DMS153 treated with DMSO at 0.1 percent for 48 hours (cell line): ENCODE measurements at regions not wholly inside any gene's neighbourhood (a gene's known extent, or its start where the extent isn't known, plus 50 kb on each side); places are given as distances from the start of the nearest gene placed in this dataset.

Experiments used
- DNase-seq: peaks from one replicate; lab custom pipeline; 2025; ENCODE audit not compliant: unreplicated experiment; lab: John Stamatoyannopoulos, UW

DNA sequence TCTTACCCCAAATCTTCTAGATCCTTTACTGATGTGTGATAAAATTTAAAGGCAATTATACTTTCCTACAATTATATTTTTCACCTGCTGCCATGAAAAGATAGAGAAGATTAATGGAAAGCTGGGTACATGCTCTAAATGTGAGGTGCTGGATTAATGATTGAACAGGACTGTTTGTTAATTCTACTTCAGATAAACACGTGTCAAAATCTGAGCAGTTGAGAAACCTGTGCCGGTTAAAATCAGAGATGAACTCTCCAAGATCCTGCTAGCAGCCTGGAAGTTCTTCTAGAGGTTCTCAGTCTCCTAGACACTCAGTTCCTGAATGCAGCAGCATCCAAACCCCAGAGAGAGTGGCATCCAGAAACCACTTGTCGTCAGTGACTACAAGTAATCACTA, 69.2 kb downstream of the INHBA start:
- no peak for DNase-seq

- DNase-seq = no peak
Observed at GRCh38 chr7:41630741-41631140, 72.1 kb downstream of the INHBA start.

- no peak for DNase-seq
Observed at GRCh38 chr7:41629711-41630111, 73.2 kb downstream of the INHBA start.

DNA sequence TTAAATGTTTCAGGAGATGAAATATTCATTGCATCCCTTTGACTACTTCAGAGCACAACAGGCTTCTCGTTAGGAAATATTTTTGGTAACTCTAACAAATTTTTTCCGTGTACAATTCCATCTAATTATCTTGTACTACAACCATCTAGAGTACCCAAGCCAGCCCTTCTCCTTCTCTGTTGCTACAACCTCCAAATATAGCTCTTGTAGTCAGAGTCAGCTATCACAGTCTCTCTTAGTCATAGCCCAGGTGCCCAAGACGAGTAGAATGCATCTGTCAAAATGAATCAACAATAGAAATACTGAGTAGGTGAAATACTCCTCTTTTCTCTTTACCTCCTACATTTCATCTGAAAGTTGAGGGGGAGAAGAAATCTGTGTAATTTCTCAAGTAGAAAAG, 74.0 kb downstream of the INHBA start:
- no peak for DNase-seq

GRCh38 chr7:41627645-41628298, 75.1 kb downstream of the INHBA start:
- DNase-seq = no peak

GRCh38 chr7:41624818-41625217, 78.1 kb downstream of the INHBA start:
- no peak for DNase-seq

DNA sequence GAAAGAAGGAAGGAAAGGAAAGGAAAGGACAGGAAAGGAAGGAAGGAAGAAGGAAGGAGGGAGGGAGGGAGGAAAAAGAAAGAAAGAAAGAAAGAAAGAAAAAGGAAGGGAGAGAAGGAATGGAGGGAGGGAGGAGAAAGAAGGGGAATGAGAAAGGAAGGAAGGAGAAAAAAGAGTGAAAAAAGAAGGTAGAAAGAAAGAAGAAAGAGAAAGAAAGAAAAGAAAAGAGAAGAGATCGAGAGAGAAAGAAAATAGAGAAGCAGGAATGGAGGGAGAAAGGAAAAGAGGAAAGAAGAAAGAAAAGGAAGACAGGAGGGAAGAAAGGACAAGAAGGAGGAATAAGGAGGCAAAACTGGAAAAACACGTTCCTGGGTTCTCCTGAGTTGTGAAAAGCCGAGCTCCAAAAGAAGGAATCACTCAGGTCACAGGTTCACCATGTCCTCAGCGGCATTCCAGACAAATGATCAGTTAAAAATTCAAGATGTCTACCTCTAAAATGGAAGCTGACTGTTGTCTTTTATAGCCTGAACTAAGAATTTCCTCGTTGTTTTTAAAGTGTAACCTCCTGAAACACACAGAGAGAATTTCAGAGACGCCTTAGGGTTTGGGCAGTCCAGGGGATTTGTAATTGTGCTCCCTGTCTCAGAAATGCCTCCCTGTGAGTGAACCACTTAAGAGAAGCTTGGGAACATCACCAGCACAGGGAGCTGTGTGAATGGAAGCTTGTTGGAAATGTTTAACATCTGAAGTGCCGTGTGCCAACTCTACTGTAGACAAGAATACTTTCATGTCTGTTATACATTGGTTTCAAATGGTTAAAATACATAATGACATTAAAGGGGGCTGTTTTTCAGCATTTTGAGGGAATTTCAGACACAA, 80.7 kb downstream of the INHBA start:
- no peak for DNase-seq

DNA sequence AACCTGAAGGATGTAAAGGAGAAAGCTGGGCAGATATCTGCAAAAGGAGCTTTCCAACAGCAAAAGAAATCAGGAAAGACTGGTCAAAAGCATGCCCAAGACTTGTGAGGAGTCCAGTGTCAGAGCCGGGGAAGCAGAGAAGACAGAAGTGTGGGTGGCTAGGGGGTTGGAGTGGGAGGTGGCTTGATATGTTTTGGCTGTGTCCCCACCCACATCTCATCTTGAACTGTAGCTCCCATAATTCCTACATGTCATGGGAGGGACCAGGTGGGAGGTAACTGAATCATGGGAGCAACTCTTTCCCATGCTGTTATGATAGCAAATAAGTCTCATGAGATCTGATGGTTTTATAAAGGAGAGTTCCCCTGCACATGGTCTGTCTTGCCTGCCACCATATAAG, 84.9 kb downstream of the INHBA start:
- no peak for DNase-seq

DNA sequence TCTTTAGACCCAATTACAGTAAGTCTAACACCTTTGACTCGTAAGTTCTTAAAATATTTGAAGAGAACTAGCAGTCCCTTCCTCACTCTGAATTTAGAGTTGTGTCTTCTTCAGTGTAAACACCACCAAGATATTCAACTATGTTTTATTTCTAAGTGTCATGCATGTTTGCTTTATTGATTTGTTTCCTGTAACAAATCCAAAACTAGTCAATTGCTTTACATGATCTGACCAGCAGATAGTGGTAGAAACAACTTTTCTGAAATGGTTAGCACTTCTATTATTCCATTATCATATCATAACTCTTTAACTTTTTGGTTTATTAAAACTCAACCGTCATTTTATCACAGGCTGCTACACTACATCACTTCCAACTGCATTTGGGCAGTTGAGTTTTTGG, 90.1 kb downstream of the INHBA start:
- no peak for DNase-seq

DNA sequence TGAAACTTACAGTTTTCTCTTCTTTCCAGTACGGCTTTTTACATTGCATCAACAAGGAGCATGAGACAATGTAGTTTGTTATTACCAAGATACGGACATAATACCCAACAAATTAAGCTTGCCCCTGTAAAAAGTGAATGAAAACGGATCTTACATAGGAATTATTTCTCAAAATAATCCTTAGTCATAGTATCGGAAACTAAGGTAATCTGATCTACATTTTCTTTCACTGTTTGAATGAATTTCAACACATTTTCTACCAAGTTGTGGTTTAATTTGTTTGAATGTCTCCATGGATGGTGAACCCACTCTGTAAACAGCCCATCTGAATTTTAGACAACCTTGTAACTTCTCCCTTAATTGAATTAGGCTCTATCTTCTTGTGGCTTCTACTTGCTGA, 90.5 kb downstream of the INHBA start:
- no peak for DNase-seq

GRCh38 chr7:41608447-41608846, 94.4 kb downstream of the INHBA start:
- no peak for DNase-seq

DNA sequence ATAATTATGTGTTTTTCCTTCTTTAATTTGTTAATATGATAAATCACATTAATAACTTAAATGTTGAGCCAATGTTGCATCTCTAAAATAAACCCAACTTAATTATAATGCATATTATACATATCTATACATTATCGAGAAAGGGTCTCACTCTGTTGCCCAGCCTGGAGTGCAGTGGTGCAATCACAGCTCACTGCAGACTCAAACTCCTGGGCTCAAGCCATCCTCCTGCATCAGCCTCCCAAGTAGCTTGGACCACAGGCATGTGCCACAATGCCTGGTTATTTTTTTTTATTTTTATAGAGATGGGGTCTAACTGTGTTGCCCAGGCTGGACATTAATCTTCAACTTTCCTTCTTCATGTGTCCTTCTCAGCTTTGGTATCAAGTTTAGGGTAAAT, 98.9 kb downstream of the INHBA start:
- no peak for DNase-seq

- no peak for DNase-seq
Observed at GRCh38 chr7:41599760-41600159, 103.1 kb downstream of the INHBA start.

DNA sequence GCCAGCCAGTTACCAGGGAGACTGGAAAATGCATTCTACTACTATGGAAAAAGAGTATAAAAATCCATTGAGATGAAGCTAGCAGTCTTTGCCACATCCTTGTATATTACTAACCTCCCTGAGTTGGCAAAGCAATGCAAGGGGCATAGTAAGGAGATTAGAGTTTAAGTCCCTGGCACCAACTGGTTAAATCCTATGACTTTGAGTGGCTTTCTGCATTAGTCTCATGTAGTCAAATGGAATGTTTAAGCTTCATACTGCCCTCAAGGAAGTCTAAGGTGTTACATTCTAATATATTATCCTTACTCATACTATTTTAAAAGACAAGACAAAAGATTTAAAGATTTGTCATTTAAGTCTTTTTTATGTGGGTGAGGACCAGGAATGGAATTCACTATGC, 110.1 kb downstream of the INHBA start:
- DNase-seq = no peak

DNA sequence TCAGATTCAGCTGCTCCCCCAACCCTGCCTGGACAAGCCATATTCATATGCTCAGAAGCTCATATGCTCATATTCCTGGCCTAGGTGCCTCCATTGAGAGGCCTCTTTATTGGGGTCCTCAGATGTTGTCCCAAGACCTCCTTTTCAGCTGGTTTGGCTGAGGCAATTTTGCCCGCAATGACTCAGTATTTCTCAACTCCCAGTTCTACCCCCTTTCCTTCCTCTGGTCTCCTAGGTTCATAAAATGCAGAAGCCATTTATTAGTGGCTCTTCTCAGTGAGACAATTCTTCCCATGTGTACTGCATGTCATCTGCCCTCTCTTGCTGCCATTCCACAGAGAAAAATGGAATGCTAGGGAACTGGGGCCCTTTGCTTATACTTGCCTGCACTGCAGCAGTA, 110.7 kb downstream of the INHBA start:
- no peak for DNase-seq

DNA sequence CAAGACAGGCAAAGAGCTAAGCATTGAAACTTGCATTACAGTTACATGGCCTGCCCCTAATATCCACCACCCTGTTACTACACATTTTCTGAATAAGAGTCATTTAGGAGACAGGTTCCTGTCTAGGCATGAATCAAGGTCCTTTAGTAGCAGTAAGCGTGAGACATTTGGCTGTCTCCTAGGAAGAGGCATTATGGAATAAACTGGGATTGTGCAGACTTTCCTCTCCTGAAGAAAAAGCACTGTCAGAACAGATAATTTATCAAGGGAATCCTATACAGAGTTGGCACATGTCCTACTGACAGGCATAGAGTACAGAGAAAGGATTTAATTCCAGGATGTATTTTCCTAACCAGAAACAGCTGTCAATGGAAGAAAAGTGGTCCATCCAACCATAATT, 111.9 kb downstream of the INHBA start:
- no peak for DNase-seq

DNA sequence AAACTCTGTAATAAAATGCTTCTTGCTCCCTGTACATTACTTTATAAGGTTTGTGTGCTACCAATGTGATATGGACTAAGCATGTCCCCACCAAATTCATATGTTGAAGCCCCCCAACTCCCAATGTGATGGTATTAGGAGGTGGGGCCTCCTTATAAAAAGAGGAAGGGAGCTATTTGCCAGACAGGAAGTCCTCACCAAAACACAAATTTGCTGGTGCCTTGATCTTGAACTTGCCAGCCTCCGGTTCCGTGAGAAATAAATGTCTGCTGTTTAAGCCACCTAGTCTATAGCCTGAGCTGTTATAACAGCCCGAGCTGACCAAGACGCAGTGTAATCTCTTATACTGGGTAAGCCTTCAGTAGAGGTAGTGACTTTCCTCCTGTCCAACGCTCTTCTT, 114.5 kb downstream of the INHBA start:
- no peak for DNase-seq

DNA sequence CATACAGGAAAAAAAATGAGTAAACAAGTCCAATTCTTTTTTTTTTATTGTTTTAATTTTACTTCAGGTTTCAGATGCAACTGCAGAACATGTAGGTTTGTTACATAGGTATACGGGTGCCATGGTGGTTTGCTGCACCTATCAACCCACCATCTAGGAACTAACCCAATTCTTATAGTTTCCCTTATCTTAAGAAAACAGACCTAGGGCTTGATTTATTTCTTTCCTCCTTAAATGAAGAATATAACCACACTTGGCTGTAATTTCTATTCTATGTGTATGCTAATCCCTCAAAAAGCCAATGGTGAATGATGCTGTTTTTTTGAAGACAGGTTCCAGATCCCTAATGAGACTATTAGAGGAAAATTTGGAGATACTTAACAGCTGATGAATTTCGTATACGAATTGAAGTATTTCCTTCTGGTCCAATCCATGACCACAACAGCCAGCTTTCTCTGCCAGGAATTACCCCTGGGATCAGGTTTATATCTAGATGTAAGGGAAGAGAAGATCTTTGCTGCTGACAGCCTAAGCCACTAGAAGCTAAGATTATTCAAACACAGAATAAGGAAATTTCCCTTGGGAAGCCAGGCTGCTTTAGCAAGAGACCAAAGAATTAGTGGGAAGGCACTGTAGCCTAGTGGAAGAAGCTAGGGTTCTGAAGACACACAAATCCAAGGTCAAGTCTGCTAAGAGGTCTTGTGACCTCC, 115.8 kb downstream of the INHBA start:
- no peak for DNase-seq

DNA sequence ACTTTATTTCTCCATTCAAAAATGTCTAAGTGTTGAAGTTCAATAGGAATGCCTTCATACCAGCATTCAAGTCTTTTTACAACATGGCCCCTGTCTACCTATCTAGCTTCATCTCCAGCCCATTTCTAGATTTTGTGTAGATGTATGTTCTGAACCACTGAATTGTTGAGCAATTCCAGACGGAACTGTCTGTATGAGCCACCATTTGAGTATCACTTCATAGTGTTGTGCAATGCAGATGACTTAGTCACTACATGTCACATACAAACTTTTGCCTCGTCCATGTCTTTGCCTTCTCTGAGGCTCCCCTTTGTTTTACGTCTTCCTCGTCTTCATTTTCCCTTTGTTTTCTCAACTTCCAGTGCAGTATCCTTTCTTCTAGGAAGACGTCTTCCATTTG, 118.1 kb downstream of the INHBA start:
- no peak for DNase-seq

DNA sequence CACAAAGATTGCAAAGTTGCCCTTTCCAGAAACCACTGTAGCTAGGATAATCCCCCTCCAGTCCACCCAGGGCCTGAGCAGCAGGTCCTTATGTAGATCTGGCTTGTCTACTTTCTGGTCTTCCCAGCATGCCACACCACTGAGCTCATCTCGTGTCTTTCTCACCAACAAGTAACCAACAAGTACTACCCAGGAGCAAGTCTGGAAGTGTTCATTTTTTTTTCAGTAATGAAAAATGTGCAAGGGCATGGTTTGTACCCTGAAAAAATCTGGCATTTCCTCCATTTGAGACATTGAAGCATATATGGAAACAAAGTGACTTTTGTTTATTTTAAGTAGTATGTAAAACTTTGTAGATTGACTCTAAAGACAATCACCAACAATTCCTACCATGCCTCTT, 120.8 kb downstream of the INHBA start:
- DNase-seq = no peak

- DNase-seq = no peak
Observed at GRCh38 chr7:41581041-41581440, 121.8 kb downstream of the INHBA start.
